RPMI8226 (cell line): ENCODE measurements at regions not wholly inside any gene's neighbourhood (a gene's known extent, or its start where the extent isn't known, plus 50 kb on each side); places are given as distances from the start of the nearest gene placed in this dataset.

Source experiments
- DNase-seq: peaks from one replicate; pipeline ENCODE4 v3.0.0-alpha.2; 2015

GRCh38 chr11:28770806-28771205 lies 662.6 kb downstream of the METTL15 start:
- no peak for DNase-seq

GRCh38 chr11:28767574-28767973 lies 659.4 kb downstream of the METTL15 start:
- DNase-seq: no peak

- DNase-seq: no peak
Measured at GRCh38 chr11:28763876-28764275, 655.7 kb downstream of the METTL15 start.

GRCh38 chr11:28763151-28763550 lies 655.0 kb downstream of the METTL15 start:
- DNase-seq: no peak

GRCh38 chr11:28760676-28761390 lies 652.6 kb downstream of the METTL15 start:
- peak; percentile 14 for DNase-seq

- DNase-seq: no peak
Measured at GRCh38 chr11:28759311-28759710, 651.1 kb downstream of the METTL15 start.

GRCh38 chr11:28757725-28758515 lies 649.7 kb downstream of the METTL15 start:
- no peak for DNase-seq

GRCh38 chr11:28756977-28757376 lies 648.8 kb downstream of the METTL15 start:
- DNase-seq: no peak

GRCh38 chr11:28743061-28743550 lies 634.9 kb downstream of the METTL15 start:
- no peak for DNase-seq

GRCh38 chr11:28739489-28740280 lies 631.5 kb downstream of the METTL15 start:
- DNase-seq: no peak

- no peak for DNase-seq
Measured at GRCh38 chr11:28738549-28738948, 630.4 kb downstream of the METTL15 start.

- DNase-seq: no peak
Measured at GRCh38 chr11:28736256-28736655, 628.1 kb downstream of the METTL15 start.

GRCh38 chr11:28735511-28735910 lies 627.3 kb downstream of the METTL15 start:
- no peak for DNase-seq

- no peak for DNase-seq
Measured at GRCh38 chr11:28730889-28731288, 622.7 kb downstream of the METTL15 start.

- DNase-seq: no peak
Measured at GRCh38 chr11:28730336-28730735, 622.1 kb downstream of the METTL15 start.

- DNase-seq: peak; percentile 25
Measured at GRCh38 chr11:28729339-28729738, 621.2 kb downstream of the METTL15 start.

GRCh38 chr11:28728666-28729065 lies 620.5 kb downstream of the METTL15 start:
- no peak for DNase-seq

GRCh38 chr11:28727254-28727653 lies 619.1 kb downstream of the METTL15 start:
- DNase-seq: no peak

GRCh38 chr11:28726432-28726831 lies 618.2 kb downstream of the METTL15 start:
- DNase-seq: no peak

- DNase-seq: no peak
Measured at GRCh38 chr11:28715726-28716125, 607.5 kb downstream of the METTL15 start.

GRCh38 chr11:28713850-28714249 lies 605.7 kb downstream of the METTL15 start:
- DNase-seq: no peak

- no peak for DNase-seq
Measured at GRCh38 chr11:28708075-28708474, 599.9 kb downstream of the METTL15 start.

- no peak for DNase-seq
Measured at GRCh38 chr11:28704801-28705200, 596.6 kb downstream of the METTL15 start.
